HG02610 (cell line): ENCODE measurements at regions not wholly inside any gene's neighbourhood (a gene's known extent, or its start where the extent isn't known, plus 50 kb on each side); places are given as distances from the start of the nearest gene placed in this dataset.

ENCODE experiments used
- ATAC-seq: cut with Tn5 transposase; IDR thresholded peaks from one replicate; pipeline ENCODE4 v1.9.1; 2021; ENCODE audit warnings: mild to moderate bottlenecking, moderate library complexity; ENCODE audit not compliant: unreplicated experiment

GRCh38 chr6:141594874-141595273, 537.9 kb upstream of the GJE1 start:
- no peak for ATAC-seq

- no peak for ATAC-seq
Measured at GRCh38 chr6:141593311-141593710, 539.4 kb upstream of the GJE1 start.

- ATAC-seq, result no peak
Measured at GRCh38 chr6:141587482-141588266, 545.1 kb upstream of the GJE1 start.

GRCh38 chr6:141580988-141581552, 551.7 kb upstream of the GJE1 start:
- ATAC-seq, result no peak

GRCh38 chr6:141580131-141580530, 552.6 kb upstream of the GJE1 start:
- no peak for ATAC-seq

- ATAC-seq, result no peak
Measured at GRCh38 chr6:141576751-141577150, 556.0 kb upstream of the GJE1 start.

GRCh38 chr6:141562851-141563763, 569.6 kb upstream of the GJE1 start:
- ATAC-seq, result peak; percentile 88

GRCh38 chr6:141562186-141562811, 570.4 kb upstream of the GJE1 start:
- peak; percentile 21 for ATAC-seq

GRCh38 chr6:141561154-141561553, 571.6 kb upstream of the GJE1 start:
- ATAC-seq, result no peak

GRCh38 chr6:141552463-141552862, 580.3 kb upstream of the GJE1 start:
- peak; percentile 65 for ATAC-seq

GRCh38 chr6:141552031-141552430, 580.7 kb upstream of the GJE1 start:
- ATAC-seq, result no peak

- ATAC-seq, result no peak
Measured at GRCh38 chr6:141551318-141551717, 581.4 kb upstream of the GJE1 start.

- no peak for ATAC-seq
Measured at GRCh38 chr6:141550471-141550870, 582.3 kb upstream of the GJE1 start.

GRCh38 chr6:141548966-141549365, 583.8 kb upstream of the GJE1 start:
- no peak for ATAC-seq

GRCh38 chr6:141541581-141542324, 591.0 kb upstream of the GJE1 start:
- ATAC-seq, result no peak

- ATAC-seq, result no peak
Measured at GRCh38 chr6:141540207-141540606, 592.5 kb upstream of the GJE1 start.

- no peak for ATAC-seq
Measured at GRCh38 chr6:141539617-141540016, 593.1 kb upstream of the GJE1 start.

- no peak for ATAC-seq
Measured at GRCh38 chr6:141532211-141532610, 600.5 kb upstream of the GJE1 start.

- no peak for ATAC-seq
Measured at GRCh38 chr6:141531040-141531439, 601.7 kb upstream of the GJE1 start.

- ATAC-seq, result no peak
Measured at GRCh38 chr6:141528596-141528995, 604.1 kb upstream of the GJE1 start.
